IMR-90 (cell line): ENCODE measurements at regions not wholly inside any gene's neighbourhood (a gene's known extent, or its start where the extent isn't known, plus 50 kb on each side); places are given as distances from the start of the nearest gene placed in this dataset.
A peak's percentile ranks its signal among the peaks of the same experiment; 100 is the strongest.

Experiments
- ATAC-seq: fragments of 200-7000 bp; cut with Tn5 transposase; 2 replicates; pipeline ENCODE4 v1.9.1; 2020; ENCODE audit warnings: low read depth, mild to moderate bottlenecking, moderate library complexity
- BruUV-seq: library from RNA; stranded (reverse); fragments of 400-500 nt; replicated peaks from 2 replicates; lab custom pipeline; 2021; lab: Mats Ljungman, UMichigan
- CTCF ChIA-PET: fragments of 300-600 bp; formaldehyde crosslinking; extraction: SDS; loops from one replicate; lab custom pipeline; 2021; ENCODE audit warnings: antibody characterized with exemption; lab: Yijun Ruan, JAX
- POLR2A ChIA-PET: fragments of 300-600 bp; sonication (Branson Sonifier 250); formaldehyde crosslinking; loops from one replicate; lab custom pipeline; 2022; ENCODE audit warnings: antibody characterized with exemption; ENCODE audit not compliant: unreplicated experiment; lab: Charles Lee
- DNase-seq: peaks from one replicate; pipeline ENCODE4 v3.0.0; 2013
- H2AFZ ChIP-seq: replicated peaks from 2 replicates; pipeline ENCODE3; 2013; ENCODE audit warnings: low read length, mild to moderate bottlenecking; ENCODE audit not compliant: poor library complexity
- H2AK5ac ChIP-seq: 2 replicates; pipeline ENCODE4 v1.6.1; 2013; ENCODE audit warnings: low read depth, low read length, inconsistent platforms
- H2AK9ac ChIP-seq: replicated peaks from 2 replicates; pipeline ENCODE3; 2013; ENCODE audit warnings: mild to moderate bottlenecking, low read depth, low read length, moderate library complexity; ENCODE audit not compliant: poor library complexity
- H2BK120ac ChIP-seq: 2 replicates; pipeline ENCODE4 v1.6.1; 2013; ENCODE audit warnings: low read depth, low read length, inconsistent platforms
- H2BK15ac ChIP-seq: 3 replicates; pipeline ENCODE4 v1.6.1; 2013; ENCODE audit warnings: low read depth, low read length, inconsistent platforms
- H2BK20ac ChIP-seq: 2 replicates; pipeline ENCODE4 v1.6.1; 2013; ENCODE audit warnings: low read depth, mild to moderate bottlenecking, inconsistent platforms, low read length, moderate library complexity
- H2BK5ac ChIP-seq: 2 replicates; pipeline ENCODE4 v1.6.1; 2013; ENCODE audit warnings: mild to moderate bottlenecking, low read depth, low read length, inconsistent platforms; ENCODE audit not compliant: poor library complexity, severe bottlenecking
- H3K14ac ChIP-seq: replicated peaks from 2 replicates; pipeline ENCODE4 v1.6.1; 2013; ENCODE audit warnings: low read depth, low read length, inconsistent platforms
- H3K18ac ChIP-seq: 2 replicates; pipeline ENCODE4 v1.6.1; 2013; ENCODE audit warnings: low read depth, low read length, control low read depth
- H3K23ac ChIP-seq: 2 replicates; pipeline ENCODE4 v1.6.1; 2013; ENCODE audit warnings: low read depth, low read length, inconsistent platforms
- H3K27ac ChIP-seq: 2 replicates; pipeline ENCODE4 v1.5.1; 2013; ENCODE audit warnings: mild to moderate bottlenecking, control low read depth, low read length; ENCODE audit not compliant: insufficient read depth
- H3K27me3 ChIP-seq: 2 replicates; pipeline ENCODE4 v1.6.1; 2013; ENCODE audit warnings: low read length; ENCODE audit not compliant: control insufficient read depth, insufficient read depth
- H3K36me3 ChIP-seq: 2 replicates; pipeline ENCODE4 v1.6.1; 2013; ENCODE audit warnings: low read length, mixed read lengths; ENCODE audit not compliant: control insufficient read depth, insufficient read depth
- H3K4ac ChIP-seq: 2 replicates; pipeline ENCODE4 v1.6.1; 2013; ENCODE audit warnings: low read depth, low read length, inconsistent platforms
- H3K4me1 ChIP-seq: 2 replicates; pipeline ENCODE4 v1.6.1; 2013; ENCODE audit warnings: low read length, mixed read lengths; ENCODE audit not compliant: control insufficient read depth, insufficient read depth
- H3K4me2 ChIP-seq: 2 replicates; pipeline ENCODE4 v1.6.1; 2013; ENCODE audit warnings: low read depth, mild to moderate bottlenecking, control low read depth, low read length, moderate library complexity
- H3K4me3 ChIP-seq: 2 replicates; pipeline ENCODE4 v1.5.1; 2013; ENCODE audit warnings: low read depth, mild to moderate bottlenecking, control low read depth, low read length, moderate library complexity; ENCODE audit not compliant: insufficient read depth
- H3K56ac ChIP-seq: 2 replicates; pipeline ENCODE4 v1.6.1; 2013; ENCODE audit warnings: low read length, inconsistent platforms; ENCODE audit not compliant: insufficient read depth; ENCODE audit errors: extremely low read depth
- H3K79me1 ChIP-seq, 2 experiments: 2 replicates each; pipeline ENCODE4 v1.6.1; 2013; ENCODE audit warnings: low read length in 2 of 2, inconsistent platforms in 1 of 2, low read depth in 1 of 2
- H3K9ac ChIP-seq: 2 replicates; pipeline ENCODE4 v1.6.1; 2013; ENCODE audit warnings: low read depth, low read length, control low read depth
- H3K9me1 ChIP-seq: 2 replicates; pipeline ENCODE4 v1.6.1; 2013; ENCODE audit warnings: low read length, inconsistent platforms; ENCODE audit not compliant: insufficient read depth
- H3K9me3 ChIP-seq: 2 replicates; pipeline ENCODE4 v1.6.1; 2013; ENCODE audit warnings: low read length; ENCODE audit not compliant: control insufficient read depth, insufficient read depth
- H4K20me1 ChIP-seq: 2 replicates; pipeline ENCODE4 v1.6.1; 2013; ENCODE audit warnings: low read length, inconsistent platforms; ENCODE audit not compliant: insufficient read depth
- H4K5ac ChIP-seq: 2 replicates; pipeline ENCODE4 v1.6.1; 2013; ENCODE audit warnings: mild to moderate bottlenecking, low read depth, low read length, control low read depth
- H4K8ac ChIP-seq, 2 experiments: 2 replicates each; pipeline ENCODE4 v1.6.1; 2013; ENCODE audit warnings: low read depth in 2 of 2, low read length in 2 of 2, control low read depth in 1 of 2, inconsistent platforms in 1 of 2
- H4K91ac ChIP-seq: 2 replicates; pipeline ENCODE4 v1.6.1; 2013; ENCODE audit warnings: low read depth, low read length, inconsistent platforms; ENCODE audit not compliant: insufficient read depth
- BHLHE40 ChIP-seq: fragments of 150-350 bp; IDR thresholded peaks from 2 replicates; pipeline ENCODE4 v1.6.1; 2016; ENCODE audit warnings: mild to moderate bottlenecking, low read depth, low read length
- CEBPB ChIP-seq: IDR thresholded peaks from 2 replicates; pipeline ENCODE4 v1.6.1; 2012; ENCODE audit warnings: low read depth, low read length, improper control_type of control experiment
- CHD1 ChIP-seq: IDR thresholded peaks from 2 replicates; pipeline ENCODE4 v1.6.1; 2012; ENCODE audit warnings: low read depth, low read length, improper control_type of control experiment
- FOS ChIP-seq: fragments of 150-350 bp; IDR thresholded peaks from 2 replicates; pipeline ENCODE4 v1.6.1; 2016; ENCODE audit warnings: low read depth, low read length
- MAZ ChIP-seq: IDR thresholded peaks from 2 replicates; pipeline ENCODE4 v1.6.1; 2012; ENCODE audit warnings: low read depth, mild to moderate bottlenecking, low read length, improper control_type of control experiment, moderate library complexity, borderline replicate concordance
- MXI1 ChIP-seq: IDR thresholded peaks from 2 replicates; pipeline ENCODE4 v1.6.1; 2012; ENCODE audit warnings: low read depth, mild to moderate bottlenecking, low read length, moderate library complexity, borderline replicate concordance
- NFE2L2 ChIP-seq: fragments of 150-350 bp; IDR thresholded peaks from 2 replicates; pipeline ENCODE4 v1.6.1; 2016; ENCODE audit warnings: low read depth, mild to moderate bottlenecking, low read length
- POLR2A ChIP-seq: IDR thresholded peaks from 2 replicates; pipeline ENCODE4 v1.6.1; 2012; ENCODE audit warnings: mild to moderate bottlenecking, low read depth, low read length
- RAD21 ChIP-seq: IDR thresholded peaks from 2 replicates; pipeline ENCODE4 v1.6.1; 2012; ENCODE audit warnings: low read length, improper control_type of control experiment
- RCOR1 ChIP-seq: IDR thresholded peaks from 2 replicates; pipeline ENCODE4 v1.6.1; 2012; ENCODE audit warnings: mild to moderate bottlenecking, low read length, improper control_type of control experiment; ENCODE audit not compliant: insufficient replicate concordance
- RFX5 ChIP-seq: IDR thresholded peaks from 2 replicates; pipeline ENCODE4 v1.8.0; 2012; ENCODE audit warnings: low read depth, mild to moderate bottlenecking, low read length, moderate library complexity
- SMC3 ChIP-seq: fragments of 150-350 bp; IDR thresholded peaks from 2 replicates; pipeline ENCODE4 v1.6.1; 2016; ENCODE audit warnings: low read depth, mild to moderate bottlenecking, antibody characterized with exemption, low read length, moderate library complexity
- WGBS, 2 experiments: methylation state at CpG; one replicate each; pipeline versions ENCODE4 v1.1.5 to v1.1.7; 2013; ENCODE audit warnings: missing lambda C conversion rate in 2 of 2; ENCODE audit not compliant: insufficient read length in 1 of 2; ENCODE audit errors: extremely low coverage in 2 of 2; 5-methylcytosine and 5-hydroxymethylcytosine counted together
- dilution Hi-C: fragments of 300-500 bp; cut with HindIII; formaldehyde crosslinking; loops from one replicate; pipeline ENCODE4 v1.14.3; 2018; ENCODE audit warnings: low sequenced_read_pairs; ENCODE audit not compliant: unreplicated experiment
- in situ Hi-C: fragments of 300-500 bp; cut with MboI; formaldehyde crosslinking; loops from 3 replicates; pipeline ENCODE4 v1.14.3; 2019; ENCODE audit warnings: low sequenced_read_pairs, inconsistent platforms, mixed read lengths
- intact Hi-C: fragments of 100-400 bp; cut with micrococcal nuclease; formaldehyde crosslinking; loops from 2 replicates; pipeline ENCODE4 v1.10.0; 2022
- TF ChIP-seq, protein P1 (sequence below): fragments of 150-350 bp; IDR thresholded peaks from 2 replicates; pipeline ENCODE4 v1.6.1; 2016; ENCODE audit warnings: low read depth, mild to moderate bottlenecking, low read length, moderate library complexity, borderline replicate concordance
- TF ChIP-seq, protein P2 (sequence below): conservative IDR thresholded peaks from 2 replicates; pipeline ENCODE4 v1.5.1; 2012; ENCODE audit warnings: mild to moderate bottlenecking, low read depth, low read length, improper control_type of control experiment
- TF ChIP-seq, protein P3 (sequence below): fragments of 150-350 bp; IDR thresholded peaks from 2 replicates; pipeline ENCODE4 v1.6.1; 2017; ENCODE audit warnings: mild to moderate bottlenecking, antibody characterized with exemption, low read length, low read depth

DNA sequence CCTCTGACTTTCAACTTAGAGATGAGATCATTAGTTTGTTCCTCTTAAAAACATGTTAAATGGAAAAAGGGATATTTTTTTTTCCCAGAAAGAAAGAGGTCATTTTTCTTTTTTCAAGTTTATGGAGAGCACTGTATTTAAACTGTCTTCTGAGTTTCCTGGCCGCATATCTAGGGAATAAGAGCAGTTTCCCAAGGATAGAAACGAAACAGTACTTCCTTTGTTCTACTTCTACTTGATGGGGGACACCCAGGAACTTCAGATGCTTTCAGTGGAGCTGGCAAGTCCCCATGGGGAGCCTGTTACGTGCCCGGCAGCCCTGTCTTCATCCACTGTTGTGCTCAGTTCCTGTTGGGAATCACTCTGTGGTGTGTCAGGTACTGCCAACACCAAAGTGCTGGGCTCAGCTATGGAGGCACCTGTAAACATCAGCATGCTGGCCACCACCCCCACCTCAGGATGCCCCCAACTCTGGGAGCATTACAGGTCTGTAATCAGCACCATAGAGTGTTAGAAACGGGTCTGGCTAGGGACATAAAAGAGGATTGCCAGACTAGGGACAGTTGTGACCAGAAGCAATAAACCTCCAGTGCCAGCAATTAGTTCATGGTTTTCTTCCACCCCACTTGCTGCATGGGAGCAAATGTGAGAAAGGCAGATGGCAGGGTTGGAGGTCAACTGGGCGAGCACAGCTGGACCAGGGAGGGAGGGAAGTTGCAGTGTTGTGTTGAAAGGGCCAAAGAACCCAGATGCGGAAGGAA lies 221.7 kb upstream of the ECI2 start:
- H2BK15ac ChIP-seq = peak overlapping the region; percentile 92; the same call in 2 of the 3 replicates
- in situ Hi-C loops (no loop called here), dilution Hi-C loops (no loop called here), intact Hi-C loops (loop anchor here (5.0 to 10.0 kb wide), 3 partner anchors 222 to 585 kb away; partner anchors contain the start of gene ECI2)
- H2AFZ ChIP-seq = peak overlapping the region; percentile 73
- H3K4ac ChIP-seq = peak overlapping the region; percentile 87
- H4K20me1 ChIP-seq = no peaks in the 10 kb centered on the region
- H3K4me1 ChIP-seq = peaks cover 20% of the 10 kb centered on the region
- no peak for DNase-seq
- peak overlapping the region; percentile 84 for H4K91ac ChIP-seq
- H3K18ac ChIP-seq = no peak overlapping the region; the same call in 1 of the 2 replicates
- no peak overlapping the region for H3K56ac ChIP-seq
- peak overlapping the region; percentile 90 for H2BK20ac ChIP-seq
- peak overlapping the region; percentile 59 for H2BK5ac ChIP-seq
- peak overlapping the region; percentile 41 for H3K14ac ChIP-seq
- peak overlapping the region; percentile 93 for H2BK120ac ChIP-seq
- no peak overlapping the region for H3K4me2 ChIP-seq
- no peak overlapping the region for H3K4me3 ChIP-seq
- H4K5ac ChIP-seq = no peak overlapping the region; the same call in 1 of the 2 replicates
- no peak for ATAC-seq
- no peaks in the 10 kb centered on the region for H3K9me3 ChIP-seq
- no TSS peak for BruUV-seq
- ChIA-PET CTCF (no interaction called here), POLR2A (no interaction called here)
- H3K9ac ChIP-seq = no peak overlapping the region
- no peak overlapping the region for H3K23ac ChIP-seq
- H3K79me1 ChIP-seq = no peaks in the 10 kb centered on the region
- peak overlapping the region; percentile 35; the same call in 1 of the 2 replicates for H3K27ac ChIP-seq
- peaks cover 31% of the 10 kb centered on the region for H3K9me1 ChIP-seq
- peak overlapping the region; percentile 97 for H2AK5ac ChIP-seq
- H3K36me3 ChIP-seq = no peaks in the 10 kb centered on the region
- no peaks in the 10 kb centered on the region for H3K27me3 ChIP-seq
- 88% methylated on average over 3 of the region's 7 CpGs; no CpG with 5 or more reads in 1 of the 2 experiments for WGBS, 2 experiments
- peak overlapping the region; percentile 11 to 24; a peak in 1 of 4 replicates for H4K8ac ChIP-seq
- H2AK9ac ChIP-seq = peak overlapping the region; percentile 81
- TF ChIP-seq MXI1 (no peak), NFE2L2 (no peak), CEBPB (no peak), RAD21 (no peak), SMC3 (no peak), RCOR1 (no peak), RFX5 (no peak), POLR2A (no peak), BHLHE40 (no peak), CHD1 (no peak), FOS (no peak), MAZ (no peak)
- TF ChIP-seq, protein P1, sequence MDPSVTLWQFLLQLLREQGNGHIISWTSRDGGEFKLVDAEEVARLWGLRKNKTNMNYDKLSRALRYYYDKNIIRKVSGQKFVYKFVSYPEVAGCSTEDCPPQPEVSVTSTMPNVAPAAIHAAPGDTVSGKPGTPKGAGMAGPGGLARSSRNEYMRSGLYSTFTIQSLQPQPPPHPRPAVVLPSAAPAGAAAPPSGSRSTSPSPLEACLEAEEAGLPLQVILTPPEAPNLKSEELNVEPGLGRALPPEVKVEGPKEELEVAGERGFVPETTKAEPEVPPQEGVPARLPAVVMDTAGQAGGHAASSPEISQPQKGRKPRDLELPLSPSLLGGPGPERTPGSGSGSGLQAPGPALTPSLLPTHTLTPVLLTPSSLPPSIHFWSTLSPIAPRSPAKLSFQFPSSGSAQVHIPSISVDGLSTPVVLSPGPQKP = no peak
- TF ChIP-seq, protein P2, sequence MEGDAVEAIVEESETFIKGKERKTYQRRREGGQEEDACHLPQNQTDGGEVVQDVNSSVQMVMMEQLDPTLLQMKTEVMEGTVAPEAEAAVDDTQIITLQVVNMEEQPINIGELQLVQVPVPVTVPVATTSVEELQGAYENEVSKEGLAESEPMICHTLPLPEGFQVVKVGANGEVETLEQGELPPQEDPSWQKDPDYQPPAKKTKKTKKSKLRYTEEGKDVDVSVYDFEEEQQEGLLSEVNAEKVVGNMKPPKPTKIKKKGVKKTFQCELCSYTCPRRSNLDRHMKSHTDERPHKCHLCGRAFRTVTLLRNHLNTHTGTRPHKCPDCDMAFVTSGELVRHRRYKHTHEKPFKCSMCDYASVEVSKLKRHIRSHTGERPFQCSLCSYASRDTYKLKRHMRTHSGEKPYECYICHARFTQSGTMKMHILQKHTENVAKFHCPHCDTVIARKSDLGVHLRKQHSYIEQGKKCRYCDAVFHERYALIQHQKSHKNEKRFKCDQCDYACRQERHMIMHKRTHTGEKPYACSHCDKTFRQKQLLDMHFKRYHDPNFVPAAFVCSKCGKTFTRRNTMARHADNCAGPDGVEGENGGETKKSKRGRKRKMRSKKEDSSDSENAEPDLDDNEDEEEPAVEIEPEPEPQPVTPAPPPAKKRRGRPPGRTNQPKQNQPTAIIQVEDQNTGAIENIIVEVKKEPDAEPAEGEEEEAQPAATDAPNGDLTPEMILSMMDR = no peak
- TF ChIP-seq, protein P3, sequence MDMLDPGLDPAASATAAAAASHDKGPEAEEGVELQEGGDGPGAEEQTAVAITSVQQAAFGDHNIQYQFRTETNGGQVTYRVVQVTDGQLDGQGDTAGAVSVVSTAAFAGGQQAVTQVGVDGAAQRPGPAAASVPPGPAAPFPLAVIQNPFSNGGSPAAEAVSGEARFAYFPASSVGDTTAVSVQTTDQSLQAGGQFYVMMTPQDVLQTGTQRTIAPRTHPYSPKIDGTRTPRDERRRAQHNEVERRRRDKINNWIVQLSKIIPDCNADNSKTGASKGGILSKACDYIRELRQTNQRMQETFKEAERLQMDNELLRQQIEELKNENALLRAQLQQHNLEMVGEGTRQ = no peak
